HFFc6 (cell line): ENCODE measurements at regions not wholly inside any gene's neighbourhood (a gene's known extent, or its start where the extent isn't known, plus 50 kb on each side); places are given as distances from the start of the nearest gene placed in this dataset.

Experiments
- DNase-seq: peaks from one replicate; pipeline ENCODE4 v3.0.0-alpha.2; 2018
- H3K27ac Mint-ChIP-seq: 2 replicates; pipeline ENCODE4 v1.8.0; 2020; ENCODE audit warnings: mild to moderate bottlenecking, mixed read lengths
- H3K27me3 Mint-ChIP-seq: 2 replicates; pipeline ENCODE4 v1.8.0; 2021; ENCODE audit warnings: mild to moderate bottlenecking, moderate library complexity, mixed read lengths; ENCODE audit not compliant: insufficient read depth
- H3K36me3 Mint-ChIP-seq: 2 replicates; pipeline ENCODE4 v1.8.0; 2021; ENCODE audit warnings: low read depth, mixed read lengths
- H3K4me1 Mint-ChIP-seq: 2 replicates; pipeline ENCODE4 v1.8.0; 2020; ENCODE audit warnings: low read depth, mixed read lengths
- H3K4me3 Mint-ChIP-seq: 2 replicates; pipeline ENCODE4 v1.8.0; 2020; ENCODE audit warnings: mild to moderate bottlenecking, moderate library complexity, mixed read lengths
- H3K9me3 Mint-ChIP-seq: 2 replicates; pipeline ENCODE4 v1.8.0; 2020; ENCODE audit warnings: mild to moderate bottlenecking, mixed read lengths
- CTCF ChIP-seq: fragments of 200-600 bp; sonication (generic); IDR thresholded peaks from 2 replicates; pipeline ENCODE4 v1.5.0; 2021; ENCODE audit warnings: antibody characterized with exemption, mild to moderate bottlenecking

GRCh38 chr7:114854369-114854768, 67.5 kb upstream of the MDFIC start:
- peaks cover 15% of the 10 kb centered on the region for H3K4me1 Mint-ChIP-seq
- H3K36me3 Mint-ChIP-seq = no peaks in the 10 kb centered on the region
- TF ChIP-seq CTCF = no peak
- H3K27ac Mint-ChIP-seq = no peak overlapping the region
- no peak for DNase-seq
- no peaks in the 10 kb centered on the region for H3K27me3 Mint-ChIP-seq
- no peaks in the 10 kb centered on the region for H3K9me3 Mint-ChIP-seq
- no peak overlapping the region for H3K4me3 Mint-ChIP-seq

GRCh38 chr7:114856625-114857024, 65.3 kb upstream of the MDFIC start:
- Mint-ChIP-seq H3K4me1 (peaks cover 19% of the 10 kb centered on the region), H3K4me3 (no peak overlapping the region), H3K9me3 (no peaks in the 10 kb centered on the region), H3K27ac (no peak overlapping the region), H3K36me3 (no peaks in the 10 kb centered on the region), H3K27me3 (no peaks in the 10 kb centered on the region)
- no peak for TF ChIP-seq CTCF
- no peak for DNase-seq

- no peaks in the 10 kb centered on the region for H3K36me3 Mint-ChIP-seq
- no peak overlapping the region for H3K27ac Mint-ChIP-seq
- no peaks in the 10 kb centered on the region for H3K27me3 Mint-ChIP-seq
- no peak overlapping the region for H3K4me3 Mint-ChIP-seq
- no peak for TF ChIP-seq CTCF
- no peaks in the 10 kb centered on the region for H3K9me3 Mint-ChIP-seq
- no peak for DNase-seq
- peaks cover 19% of the 10 kb centered on the region for H3K4me1 Mint-ChIP-seq
Observed at GRCh38 chr7:114857605-114858004, 64.3 kb upstream of the MDFIC start.

- Mint-ChIP-seq H3K4me1 (peaks cover 33% of the 10 kb centered on the region), H3K27me3 (no peaks in the 10 kb centered on the region), H3K4me3 (no peak overlapping the region), H3K36me3 (no peaks in the 10 kb centered on the region), H3K27ac (no peak overlapping the region), H3K9me3 (no peaks in the 10 kb centered on the region)
- TF ChIP-seq CTCF = no peak
- DNase-seq = no peak
Observed at GRCh38 chr7:114859477-114859876, 62.4 kb upstream of the MDFIC start.

DNA sequence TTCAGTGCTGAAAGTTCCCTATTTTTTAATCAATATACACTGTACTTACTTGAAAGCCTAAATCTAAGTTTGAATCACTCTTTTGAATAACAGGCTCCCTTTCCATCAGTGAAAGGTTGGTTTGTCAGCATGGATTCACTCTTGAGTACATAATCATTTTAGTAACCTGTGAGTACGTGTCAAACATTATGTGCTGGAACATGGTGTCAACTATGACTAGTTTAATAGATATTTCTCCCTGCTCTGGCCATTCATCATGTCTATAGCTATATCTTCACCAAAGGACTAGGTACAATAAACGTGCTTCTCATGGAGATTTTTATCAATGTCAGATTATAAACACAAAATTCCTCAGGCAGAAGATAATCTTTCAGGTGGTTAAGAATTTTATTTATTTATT, 61.7 kb upstream of the MDFIC start:
- no peak overlapping the region for H3K27ac Mint-ChIP-seq
- H3K4me3 Mint-ChIP-seq = no peak overlapping the region
- DNase-seq = no peak
- peaks cover 38% of the 10 kb centered on the region for H3K4me1 Mint-ChIP-seq
- H3K27me3 Mint-ChIP-seq = no peaks in the 10 kb centered on the region
- no peaks in the 10 kb centered on the region for H3K9me3 Mint-ChIP-seq
- no peak for TF ChIP-seq CTCF
- H3K36me3 Mint-ChIP-seq = no peaks in the 10 kb centered on the region

GRCh38 chr7:114862406-114862805, 59.5 kb upstream of the MDFIC start:
- no peak overlapping the region for H3K4me3 Mint-ChIP-seq
- TF ChIP-seq CTCF = no peak
- no peaks in the 10 kb centered on the region for H3K27me3 Mint-ChIP-seq
- H3K9me3 Mint-ChIP-seq = no peaks in the 10 kb centered on the region
- H3K4me1 Mint-ChIP-seq = peaks cover 37% of the 10 kb centered on the region
- no peak for DNase-seq
- H3K36me3 Mint-ChIP-seq = no peaks in the 10 kb centered on the region
- no peak overlapping the region for H3K27ac Mint-ChIP-seq
